ENCODE measurements at regions not wholly inside any gene's neighbourhood (a gene's known extent, or its start where the extent isn't known, plus 50 kb on each side); places are given as distances from the start of the nearest gene placed in this dataset.

DNA sequence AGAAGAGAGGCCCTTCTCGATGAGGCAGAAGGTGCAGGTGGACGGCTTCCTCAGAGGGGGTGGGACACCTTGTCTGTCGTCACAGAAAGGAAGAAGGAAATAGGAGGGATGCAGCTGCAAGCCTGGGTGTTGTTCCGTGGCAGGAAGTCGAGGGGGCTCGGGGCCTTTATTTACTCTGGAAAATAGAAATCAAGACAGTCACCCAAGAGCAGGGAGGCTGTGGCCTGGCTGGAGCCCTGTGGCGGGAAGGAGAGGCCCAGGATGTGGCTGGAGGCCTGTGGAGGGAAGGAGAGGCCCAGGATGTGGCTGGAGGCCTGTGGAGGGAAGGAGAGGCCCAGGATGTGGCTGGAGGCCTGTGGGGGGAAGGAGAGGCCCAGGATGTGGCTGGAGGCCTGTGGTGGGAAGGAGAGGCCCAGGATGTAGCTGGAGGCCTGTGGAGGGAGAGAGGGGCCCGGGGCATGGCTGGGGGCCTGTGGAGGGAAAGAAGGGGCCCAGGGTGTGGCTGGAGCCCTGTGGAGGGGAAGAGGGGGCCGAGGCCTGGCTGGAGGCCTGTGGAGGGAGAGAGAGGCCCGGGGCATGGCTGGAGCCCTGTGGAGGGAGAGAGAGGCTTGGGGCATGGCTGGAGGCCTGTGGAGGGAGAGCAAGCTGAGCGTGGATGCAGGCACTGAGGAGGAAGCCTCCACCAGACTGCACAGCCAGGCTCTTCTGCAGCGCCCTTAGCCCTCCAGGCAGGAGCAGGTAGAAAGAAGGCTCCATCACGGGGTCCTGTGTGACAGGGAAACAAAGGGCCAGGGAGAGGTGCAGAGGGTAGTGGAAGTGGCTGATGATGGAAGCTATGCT is 97.3 kb upstream of the SFMBT2 start:
- TF ChIP-seq RAD21 (IDR thresholded peaks at IDR 0.05; ENCODE audit: low read length): no peak
- TF ChIP-seq, protein P1, sequence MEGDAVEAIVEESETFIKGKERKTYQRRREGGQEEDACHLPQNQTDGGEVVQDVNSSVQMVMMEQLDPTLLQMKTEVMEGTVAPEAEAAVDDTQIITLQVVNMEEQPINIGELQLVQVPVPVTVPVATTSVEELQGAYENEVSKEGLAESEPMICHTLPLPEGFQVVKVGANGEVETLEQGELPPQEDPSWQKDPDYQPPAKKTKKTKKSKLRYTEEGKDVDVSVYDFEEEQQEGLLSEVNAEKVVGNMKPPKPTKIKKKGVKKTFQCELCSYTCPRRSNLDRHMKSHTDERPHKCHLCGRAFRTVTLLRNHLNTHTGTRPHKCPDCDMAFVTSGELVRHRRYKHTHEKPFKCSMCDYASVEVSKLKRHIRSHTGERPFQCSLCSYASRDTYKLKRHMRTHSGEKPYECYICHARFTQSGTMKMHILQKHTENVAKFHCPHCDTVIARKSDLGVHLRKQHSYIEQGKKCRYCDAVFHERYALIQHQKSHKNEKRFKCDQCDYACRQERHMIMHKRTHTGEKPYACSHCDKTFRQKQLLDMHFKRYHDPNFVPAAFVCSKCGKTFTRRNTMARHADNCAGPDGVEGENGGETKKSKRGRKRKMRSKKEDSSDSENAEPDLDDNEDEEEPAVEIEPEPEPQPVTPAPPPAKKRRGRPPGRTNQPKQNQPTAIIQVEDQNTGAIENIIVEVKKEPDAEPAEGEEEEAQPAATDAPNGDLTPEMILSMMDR (IDR thresholded peaks at IDR 0.05): no peak

Measured in SK-N-SH (cell line).